GM23338 (cell line): ENCODE measurements at regions not wholly inside any gene's neighbourhood (a gene's known extent, or its start where the extent isn't known, plus 50 kb on each side); places are given as distances from the start of the nearest gene placed in this dataset.

ENCODE experiments used
- ATAC-seq: fragments of 200-7000 bp; cut with Tn5 transposase; 3 replicates; pipeline ENCODE4 v1.9.1; 2020
- DNase-seq: peaks from one replicate; pipeline ENCODE4 v3.0.0-alpha.2; 2015; ENCODE audit warnings: low spot score
- H2AFZ ChIP-seq: fragments of 200-600 bp; sonication (generic); 2 replicates; pipeline ENCODE4 v1.8.0; 2016; ENCODE audit warnings: antibody characterized with exemption, mild to moderate bottlenecking, moderate library complexity
- H3F3A ChIP-seq: fragments of 200-600 bp; sonication (generic); replicated peaks from 2 replicates; pipeline ENCODE4 v1.8.0; 2017; ENCODE audit warnings: antibody characterized with exemption, mixed run types, low read depth
- H3K27ac ChIP-seq: fragments of 200-600 bp; sonication (generic); 2 replicates; pipeline ENCODE4 v1.6.1; 2016; ENCODE audit warnings: low read depth
- H3K27me3 ChIP-seq: fragments of 200-600 bp; sonication (generic); 2 replicates; pipeline ENCODE4 v1.8.0; 2016; ENCODE audit warnings: mild to moderate bottlenecking, mixed run types, moderate library complexity; ENCODE audit not compliant: insufficient read depth
- H3K36me3 ChIP-seq: fragments of 200-600 bp; sonication (generic); 2 replicates; pipeline ENCODE4 v1.8.0; 2016; ENCODE audit warnings: mild to moderate bottlenecking; ENCODE audit not compliant: insufficient read depth
- H3K4me1 ChIP-seq: fragments of 200-600 bp; sonication (generic); 2 replicates; pipeline ENCODE4 v1.8.0; 2016; ENCODE audit warnings: mild to moderate bottlenecking, moderate library complexity; ENCODE audit not compliant: insufficient read depth
- H3K4me2 ChIP-seq: fragments of 200-600 bp; sonication (generic); 2 replicates; pipeline ENCODE4 v1.7.1; 2017; ENCODE audit warnings: mixed run types
- H3K4me3 ChIP-seq: fragments of 200-600 bp; sonication (generic); 2 replicates; pipeline ENCODE4 v1.6.1; 2016; ENCODE audit warnings: mixed run types
- H3K79me2 ChIP-seq: fragments of 200-600 bp; sonication (generic); replicated peaks from 2 replicates; pipeline ENCODE4 v1.8.0; 2017; ENCODE audit warnings: mild to moderate bottlenecking; ENCODE audit not compliant: insufficient read depth
- H3K9me2 ChIP-seq: fragments of 200-600 bp; sonication (generic); 2 replicates; pipeline ENCODE4 v1.8.0; 2017; ENCODE audit not compliant: insufficient read depth
- H4K20me1 ChIP-seq: fragments of 200-600 bp; sonication (generic); replicated peaks from 2 replicates; pipeline ENCODE4 v1.8.0; 2017; ENCODE audit warnings: mild to moderate bottlenecking; ENCODE audit not compliant: insufficient read depth
- H3K27ac Mint-ChIP-seq: 2 replicates; pipeline ENCODE4 v1.8.0; 2020; ENCODE audit warnings: inconsistent platforms, mild to moderate bottlenecking, moderate library complexity, mixed read lengths
- H3K27me3 Mint-ChIP-seq: 3 replicates; pipeline ENCODE4 v1.8.0; 2022; ENCODE audit warnings: low read depth, mild to moderate bottlenecking, moderate library complexity, mixed read lengths, inconsistent platforms; ENCODE audit not compliant: insufficient read depth, poor library complexity
- H3K36me3 Mint-ChIP-seq: 3 replicates; pipeline ENCODE4 v1.8.0; 2021; ENCODE audit warnings: low read depth, mild to moderate bottlenecking, inconsistent platforms, moderate library complexity, mixed read lengths
- H3K4me1 Mint-ChIP-seq: 3 replicates; pipeline ENCODE4 v1.8.0; 2020; ENCODE audit warnings: mild to moderate bottlenecking, inconsistent platforms, mixed read lengths
- H3K4me3 Mint-ChIP-seq: 3 replicates; pipeline ENCODE4 v1.8.0; 2021; ENCODE audit warnings: moderate library complexity, mild to moderate bottlenecking, inconsistent platforms, mixed read lengths
- H3K9me3 Mint-ChIP-seq: 3 replicates; pipeline ENCODE4 v1.8.0; 2020; ENCODE audit warnings: moderate library complexity, mild to moderate bottlenecking, inconsistent platforms, mixed read lengths
- CREB1 ChIP-seq: fragments of 250-450 bp; sonication (Bioruptor Pico); IDR thresholded peaks from 2 replicates; pipeline ENCODE4 v1.5.0; 2020; ENCODE audit warnings: low read depth, mild to moderate bottlenecking, moderate library complexity
- CTCF ChIP-seq, 2 experiments: fragments of 200-600 bp in 1 of 2; sonication (generic) in 1 of 2; conservative IDR thresholded peaks; 2 replicates each; pipeline versions ENCODE4 v1.5.1 to v1.6.1; 2016 to 2017; ENCODE audit warnings: antibody characterized with exemption in 2 of 2, low read depth in 2 of 2, mild to moderate bottlenecking in 2 of 2, moderate library complexity in 1 of 2
- ETS1 ChIP-seq: IDR thresholded peaks from 2 replicates; pipeline ENCODE4 v1.6.1; 2016; ENCODE audit warnings: antibody characterized with exemption
- EZH2 ChIP-seq: fragments of 200-600 bp; sonication (generic); IDR thresholded peaks from one replicate; pipeline ENCODE4 v1.8.0; 2017; ENCODE audit warnings: antibody characterized with exemption, mild to moderate bottlenecking, low read depth; ENCODE audit not compliant: unreplicated experiment
- EZH2phosphoT487 ChIP-seq: fragments of 200-600 bp; sonication (generic); IDR thresholded peaks from one replicate; pipeline ENCODE4 v1.8.1; 2018; ENCODE audit warnings: antibody characterized with exemption; ENCODE audit not compliant: unreplicated experiment
- JUNB ChIP-seq: IDR thresholded peaks from one replicate; pipeline ENCODE4 v1.6.1; 2016; ENCODE audit warnings: antibody characterized with exemption; ENCODE audit not compliant: unreplicated experiment
- NANOG ChIP-seq: IDR thresholded peaks from 2 replicates; pipeline ENCODE4 v1.6.1; 2016; ENCODE audit warnings: antibody characterized with exemption, borderline replicate concordance
- POLR2AphosphoS5 ChIP-seq: IDR thresholded peaks from 2 replicates; pipeline ENCODE4 v1.6.1; 2016; ENCODE audit warnings: antibody characterized with exemption, low read depth
- REST ChIP-seq: IDR thresholded peaks from one replicate; pipeline ENCODE4 v1.6.1; 2018; ENCODE audit warnings: antibody characterized with exemption; ENCODE audit not compliant: unreplicated experiment
- STAT1 ChIP-seq: IDR thresholded peaks from one replicate; pipeline ENCODE4 v1.6.1; 2016; ENCODE audit warnings: antibody characterized with exemption; ENCODE audit not compliant: unreplicated experiment
- ZNF114 ChIP-seq: fragments of 250-450 bp; sonication (Bioruptor Pico); IDR thresholded peaks from 2 replicates; pipeline ENCODE4 v1.5.0; 2020; ENCODE audit warnings: mild to moderate bottlenecking, moderate library complexity
- ZNF331 ChIP-seq: fragments of 250-450 bp; sonication (Bioruptor Pico); IDR thresholded peaks from 2 replicates; pipeline ENCODE4 v1.5.0; 2020; ENCODE audit warnings: low read depth, mild to moderate bottlenecking, moderate library complexity
- ZNF462 ChIP-seq: fragments of 250-450 bp; sonication (Bioruptor Pico); IDR thresholded peaks from 2 replicates; pipeline ENCODE4 v1.5.0; 2020; ENCODE audit warnings: mild to moderate bottlenecking, moderate library complexity

- no peaks in the 10 kb centered on the region for H3F3A ChIP-seq
- no peaks in the 10 kb centered on the region for H3K27me3 ChIP-seq
- DNase-seq (no peak), ATAC-seq (no peak)
- Mint-ChIP-seq H3K9me3 (no peaks in the 10 kb centered on the region), H3K4me1 (peaks cover 15% of the 10 kb centered on the region), H3K4me3 (no peak overlapping the region), H3K27ac (no peak overlapping the region), H3K27me3 (peaks cover 16% of the 10 kb centered on the region), H3K36me3 (no peaks in the 10 kb centered on the region)
- no peaks in the 10 kb centered on the region for H3K9me2 ChIP-seq
- TF ChIP-seq REST (no peak), ZNF462 (CRISPR knock-in tag) (no peak), EZH2phosphoT487 (no peak), ZNF114 (CRISPR knock-in tag) (no peak), CREB1 (no peak), STAT1 (no peak), ZNF331 (CRISPR knock-in tag) (no peak), ETS1 (no peak), POLR2AphosphoS5 (no peak), JUNB (no peak), NANOG (no peak), EZH2 (no peak), CTCF (conservative IDR thresholded peaks at IDR 0.05; ENCODE audit: low read depth in 2 of 2) (no peak)
- no peaks in the 10 kb centered on the region; the same call in 1 of the 2 replicates for H3K4me1 ChIP-seq
- H2AFZ ChIP-seq, result no peak overlapping the region
- no peaks in the 10 kb centered on the region for H4K20me1 ChIP-seq
- H3K4me3 ChIP-seq, result no peak overlapping the region
- H3K4me2 ChIP-seq, result no peak overlapping the region
- no peak overlapping the region for H3K27ac ChIP-seq
- no peaks in the 10 kb centered on the region for H3K79me2 ChIP-seq
- H3K36me3 ChIP-seq, result no peaks in the 10 kb centered on the region
Observed at GRCh38 chr1:25064465-25065240, 134.6 kb upstream of the RUNX3 start.
